Stomach (tissue), 4 donors: ENCODE measurements at regions not wholly inside any gene's neighbourhood (a gene's known extent, or its start where the extent isn't known, plus 50 kb on each side); places are given as distances from the start of the nearest gene placed in this dataset.

ENCODE experiments used
- CTCF ChIP-seq, 7 experiments: fragments of 450-650 bp in 4 of 7; fragments of 200-600 bp in 3 of 7; sonication (generic) in 3 of 7; IDR thresholded peaks; one replicate each; pipeline ENCODE4 v1.5.1; 2016 to 2019; ENCODE audit warnings: antibody characterized with exemption in 7 of 7, control low read depth in 2 of 7, mild to moderate bottlenecking in 1 of 7
- POLR2A ChIP-seq, 4 donors: fragments of 450-650 bp; IDR thresholded peaks; one replicate each; pipeline ENCODE4 v1.6.1; 2016; ENCODE audit warnings: antibody characterized with exemption in 4 of 4, control low read depth in 2 of 4, mild to moderate bottlenecking in 1 of 4, moderate library complexity in 1 of 4

GRCh38 chr16:26212599-26212998 is 520.8 kb downstream of the HS3ST4 start:
- no peak for TF ChIP-seq CTCF (IDR thresholded peaks at IDR 0.05)
- TF ChIP-seq POLR2A (IDR thresholded peaks at IDR 0.05): no peak
